SK-N-SH treated with all-trans-retinoic acid at 6 μM for 48 hours (cell line): ENCODE measurements at regions not wholly inside any gene's neighbourhood (a gene's known extent, or its start where the extent isn't known, plus 50 kb on each side); places are given as distances from the start of the nearest gene placed in this dataset.

Experiments used
- ISL1 ChIP-seq: fragments of 250-450 bp; sonication (Bioruptor Pico); IDR thresholded peaks from 2 replicates; pipeline ENCODE4 v2.1.2; 2022; ENCODE audit warnings: mild to moderate bottlenecking, moderate library complexity
- RARB ChIP-seq: fragments of 250-450 bp; sonication (Bioruptor Pico); IDR thresholded peaks from 2 replicates; pipeline ENCODE4 v1.8.0; 2021; ENCODE audit warnings: mild to moderate bottlenecking, moderate library complexity
- SNAI2 ChIP-seq: fragments of 250-450 bp; sonication (Bioruptor Pico); IDR thresholded peaks from 2 replicates; pipeline ENCODE4 v1.5.0; 2020; ENCODE audit warnings: mild to moderate bottlenecking, moderate library complexity
- TOX ChIP-seq: fragments of 250-450 bp; sonication (Bioruptor Pico); IDR thresholded peaks from 2 replicates; pipeline ENCODE4 v1.8.0; 2021; ENCODE audit warnings: mild to moderate bottlenecking, moderate library complexity, borderline replicate concordance
- ZFP3 ChIP-seq: fragments of 250-450 bp; sonication (Bioruptor Pico); IDR thresholded peaks from 2 replicates; pipeline ENCODE4 v1.5.0; 2020; ENCODE audit warnings: mild to moderate bottlenecking, moderate library complexity
- ZNF565 ChIP-seq: fragments of 450-650 bp; formaldehyde crosslinking; conservative IDR thresholded peaks from 2 replicates; pipeline ENCODE4 v1.5.0; 2020; ENCODE audit warnings: low read depth, mild to moderate bottlenecking, moderate library complexity
- TF ChIP-seq, protein P1 (sequence below): fragments of 250-450 bp; sonication (Bioruptor Pico); IDR thresholded peaks from 2 replicates; pipeline ENCODE4 v1.8.0; 2020; ENCODE audit warnings: mild to moderate bottlenecking, moderate library complexity, borderline replicate concordance

DNA sequence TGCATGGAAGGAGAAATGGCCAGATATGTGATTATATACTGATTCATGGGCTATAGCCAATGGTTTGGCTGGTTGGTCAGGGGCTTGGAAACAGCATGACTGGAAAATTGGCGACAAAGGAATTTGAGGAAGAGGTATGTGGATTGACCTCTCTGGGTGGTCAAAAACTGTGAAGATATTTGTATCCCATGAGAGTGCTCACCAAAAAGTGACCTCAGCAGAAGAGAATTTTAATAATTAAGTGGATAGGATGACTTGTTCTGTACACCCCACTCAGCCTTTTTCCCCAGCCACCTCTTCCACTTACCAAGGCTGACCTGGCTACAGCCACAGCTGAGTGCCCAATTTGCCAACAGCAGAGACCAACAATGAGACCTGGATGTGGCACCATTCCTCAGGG, 146.7 kb downstream of the GPR37 start:
- no peak for TF ChIP-seq TOX
- TF ChIP-seq ZFP3 (CRISPR knock-in tag) = no peak
- no peak for TF ChIP-seq ISL1 (CRISPR knock-in tag)
- no peak for TF ChIP-seq RARB (CRISPR knock-in tag)
- TF ChIP-seq, protein P1, sequence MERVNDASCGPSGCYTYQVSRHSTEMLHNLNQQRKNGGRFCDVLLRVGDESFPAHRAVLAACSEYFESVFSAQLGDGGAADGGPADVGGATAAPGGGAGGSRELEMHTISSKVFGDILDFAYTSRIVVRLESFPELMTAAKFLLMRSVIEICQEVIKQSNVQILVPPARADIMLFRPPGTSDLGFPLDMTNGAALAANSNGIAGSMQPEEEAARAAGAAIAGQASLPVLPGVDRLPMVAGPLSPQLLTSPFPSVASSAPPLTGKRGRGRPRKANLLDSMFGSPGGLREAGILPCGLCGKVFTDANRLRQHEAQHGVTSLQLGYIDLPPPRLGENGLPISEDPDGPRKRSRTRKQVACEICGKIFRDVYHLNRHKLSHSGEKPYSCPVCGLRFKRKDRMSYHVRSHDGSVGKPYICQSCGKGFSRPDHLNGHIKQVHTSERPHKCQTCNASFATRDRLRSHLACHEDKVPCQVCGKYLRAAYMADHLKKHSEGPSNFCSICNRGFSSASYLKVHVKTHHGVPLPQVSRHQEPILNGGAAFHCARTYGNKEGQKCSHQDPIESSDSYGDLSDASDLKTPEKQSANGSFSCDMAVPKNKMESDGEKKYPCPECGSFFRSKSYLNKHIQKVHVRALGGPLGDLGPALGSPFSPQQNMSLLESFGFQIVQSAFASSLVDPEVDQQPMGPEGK = no peak
- no peak for TF ChIP-seq SNAI2 (CRISPR knock-in tag)
- TF ChIP-seq ZNF565 (CRISPR knock-in tag) = no peak
